K562 (cell line): ENCODE measurements at regions not wholly inside any gene's neighbourhood (a gene's known extent, or its start where the extent isn't known, plus 50 kb on each side); places are given as distances from the start of the nearest gene placed in this dataset.

Experiments
- ATAC-seq: fragments of 200-7000 bp; cut with Tn5 transposase; 3 replicates; pipeline ENCODE4 v1.9.1; 2020; ENCODE audit warnings: moderate library complexity
- BruUV-seq: library from RNA; stranded (reverse); fragments of 400-500 nt; replicated peaks from 2 replicates; lab custom pipeline; 2021; lab: Mats Ljungman, UMichigan
- CTCF ChIA-PET: fragments of 300-600 bp; formaldehyde crosslinking; extraction: SDS; loops from one replicate; lab custom pipeline; 2021; ENCODE audit warnings: low intra/inter-chr PET ratio; lab: Yijun Ruan, JAX
- POLR2A ChIA-PET: fragments of 300-600, 350-650 bp; sonication (Branson Sonifier 250); formaldehyde crosslinking; extraction: SDS; loops from one replicate; lab custom pipeline; 2021; ENCODE audit warnings: antibody characterized with exemption, inconsistent platforms; lab: Yijun Ruan, JAX
- DNase-seq, 4 experiments: peaks; one replicate each; pipeline versions ENCODE4 v3.0.0 to v3.0.0-alpha.2; 2011 to 2018; ENCODE audit warnings: low spot score in 3 of 4, mixed read lengths in 3 of 4; ENCODE audit errors: extremely low read depth in 1 of 4
- FAIRE-seq: peaks from 2 replicates; lab custom pipeline; 2011; peaks lifted over from hg19 to GRCh38; lab: Jason Lieb, UNC
- H2AFZ ChIP-seq: 2 replicates; pipeline ENCODE4 v1.6.0; 2011; ENCODE audit warnings: low read depth, low read length, control low read depth, inconsistent platforms
- H3K27ac ChIP-seq: fragments of 200-600 bp; 3 replicates; pipeline ENCODE4 v1.8.0; 2011; ENCODE audit warnings: low read depth, mild to moderate bottlenecking, control low read depth, inconsistent platforms, low read length, moderate library complexity, mixed read lengths; ENCODE audit errors: extremely low read depth
- H3K27me3 ChIP-seq, 2 experiments: fragments of 300-600 bp in 1 of 2; 2 replicates in 1 of 2; 3 replicates in 1 of 2; pipeline versions ENCODE4 v1.6.0 to v1.8.0; 2011; ENCODE audit warnings: inconsistent platforms in 2 of 2, low read length in 2 of 2, mild to moderate bottlenecking in 1 of 2, mixed read lengths in 1 of 2, moderate library complexity in 1 of 2; ENCODE audit not compliant: control insufficient read depth in 2 of 2, insufficient read depth in 2 of 2
- H3K36me3 ChIP-seq: fragments of 300-600 bp; 3 replicates; pipeline ENCODE4 v1.8.0; 2011; ENCODE audit warnings: mild to moderate bottlenecking, low read length, inconsistent platforms; ENCODE audit not compliant: control insufficient read depth, insufficient read depth
- H3K4me1 ChIP-seq, 2 experiments: fragments of 200-600 bp in 1 of 2; replicated peaks in 1 of 2; 2 replicates in 1 of 2; 3 replicates in 1 of 2; pipeline versions ENCODE4 v1.5.1 to v1.8.0; 2011; ENCODE audit warnings: inconsistent platforms in 2 of 2, low read length in 2 of 2, mild to moderate bottlenecking in 1 of 2, mixed read lengths in 1 of 2, moderate library complexity in 1 of 2; ENCODE audit not compliant: control insufficient read depth in 2 of 2, insufficient read depth in 2 of 2
- H3K4me2 ChIP-seq: 2 replicates; pipeline ENCODE4 v1.6.1; 2011; ENCODE audit warnings: low read length, control low read depth, inconsistent platforms, mixed read lengths; ENCODE audit not compliant: insufficient read depth
- H3K4me3 ChIP-seq: fragments of 200-600 bp; sonication (generic), shearing (Covaris generic); 2 replicates; pipeline ENCODE4 v1.5.1; 2016; ENCODE audit warnings: control low read depth, inconsistent platforms
- H3K79me2 ChIP-seq: fragments of 200-600 bp; 3 replicates; pipeline ENCODE4 v1.8.0; 2011; ENCODE audit warnings: low read length, inconsistent platforms; ENCODE audit not compliant: control insufficient read depth, insufficient read depth
- H3K9ac ChIP-seq, 2 experiments: 2 replicates each; pipeline versions ENCODE4 v1.6.0 to v1.6.1; 2011; ENCODE audit warnings: low read depth in 2 of 2, low read length in 2 of 2, control low read depth in 1 of 2, inconsistent platforms in 1 of 2, mild to moderate bottlenecking in 1 of 2, mixed read lengths in 1 of 2; ENCODE audit not compliant: insufficient read depth in 1 of 2
- H3K9me1 ChIP-seq: one replicate; pipeline ENCODE4 v1.6.0; 2011; ENCODE audit warnings: inconsistent platforms, mild to moderate bottlenecking, low read length, moderate library complexity; ENCODE audit not compliant: control insufficient read depth, insufficient read depth
- H3K9me3 ChIP-seq: replicated peaks from 2 replicates; pipeline ENCODE4 v1.5.1; 2011; ENCODE audit warnings: low read depth, low read length, inconsistent platforms; ENCODE audit not compliant: control insufficient read depth, insufficient read depth
- H4K20me1 ChIP-seq: replicated peaks from 2 replicates; pipeline ENCODE4 v1.6.1; 2011; ENCODE audit warnings: low read length, inconsistent platforms, mixed read lengths; ENCODE audit not compliant: control insufficient read depth, insufficient read depth
- SOX6 ChIP-seq: fragments of 450-650 bp; IDR thresholded peaks from 2 replicates; pipeline ENCODE4 v1.6.1; 2014; ENCODE audit warnings: mild to moderate bottlenecking
- WGBS: fragments of 100-300 bp; shearing (Covaris generic); methylation state at CpG from one replicate; pipeline ENCODE4 v1.1.6; 2016; ENCODE audit warnings: low coverage, mixed read lengths; ENCODE audit not compliant: insufficient coverage; ENCODE audit errors: missing lambda C conversion rate; 5-methylcytosine and 5-hydroxymethylcytosine counted together
- in situ Hi-C: fragments of 300-500 bp; cut with MboI; formaldehyde crosslinking; loops from 4 replicates; pipeline ENCODE4 v1.15.0; 2018; ENCODE audit warnings: inconsistent platforms, mixed read lengths
- intact Hi-C: fragments of 100-400 bp; cut with micrococcal nuclease; formaldehyde crosslinking; loops from 2 replicates; pipeline ENCODE4 v1.14.2; 2022
- TF ChIP-seq, protein P1 (sequence below): fragments of 200-800 bp; sonication (Bioruptor generic); IDR thresholded peaks from 2 replicates; pipeline ENCODE4 v1.6.1; 2017; ENCODE audit warnings: missing genetic modification characterization, missing compliant biosample characterization

DNA sequence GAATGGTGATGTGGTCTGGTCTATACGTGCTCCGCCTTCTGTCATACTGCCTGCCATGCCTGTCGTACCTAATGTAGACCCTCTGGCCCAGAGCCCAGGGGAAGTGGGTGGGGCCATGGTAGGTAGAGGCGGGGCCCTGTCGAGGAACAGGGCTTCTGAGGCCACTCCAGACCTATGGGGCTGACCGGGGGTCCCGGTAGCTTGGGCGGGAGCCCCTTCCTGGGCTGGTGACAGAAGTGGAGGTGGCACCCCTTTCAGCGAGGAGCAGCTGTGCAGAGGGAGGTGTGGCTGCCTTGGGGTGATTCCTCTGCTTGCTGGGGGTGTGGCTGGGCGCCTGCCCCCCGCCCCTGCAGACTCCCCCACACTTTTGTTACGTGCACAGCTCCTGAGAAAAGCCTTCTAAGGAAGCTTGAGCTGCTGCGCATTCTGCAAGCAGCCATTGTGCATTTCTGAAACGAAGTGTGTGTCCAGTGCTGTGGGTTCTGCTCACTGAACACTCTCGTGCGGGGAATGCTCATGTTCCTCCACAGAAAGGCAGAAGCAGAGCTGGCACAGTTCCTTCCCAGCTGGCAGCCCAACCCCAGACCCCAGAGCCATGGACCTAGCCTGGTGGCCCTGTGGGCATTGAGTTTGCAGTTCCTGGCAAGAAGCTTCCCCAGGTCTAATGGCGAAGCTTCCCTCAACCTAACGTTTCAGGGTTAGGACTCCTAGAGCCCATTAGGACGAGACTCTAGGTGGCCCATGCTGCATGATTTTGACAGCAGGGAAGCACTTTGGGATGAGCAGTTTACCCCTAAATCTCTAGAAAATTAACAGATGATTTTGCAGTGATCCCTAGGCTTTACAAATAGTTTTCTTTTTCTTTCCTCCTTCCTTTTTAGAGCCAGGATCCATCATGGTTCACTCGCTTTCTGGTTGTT, 72.7 kb upstream of the HGFAC start:
- WGBS: 12% methylated on average over 19 of the region's 20 CpGs
- CTCF ChIA-PET: no interaction called here
- peaks cover 0 to 52% of the 10 kb centered on the region in 2 experiments; a peak in 3 of 5 replicates for H3K4me1 ChIP-seq

More for the DNA sequence above, 72.7 kb upstream of the HGFAC start:
- FAIRE-seq: no peak
- ATAC-seq: peak; percentile 31; the same call in 1 of the 3 replicates
- Histone ChIP-seq H3K9ac (no peak overlapping the region), H3K4me2 (no peak overlapping the region), H3K27me3 (peaks cover 46 to 94% of the 10 kb centered on the region in 2 experiments; a peak in 4 of 5 replicates), H2AFZ (no peak overlapping the region)
- POLR2A ChIA-PET: interaction anchor here (0.7 to 1.1 kb wide), 3 partner anchors 18 to 900 kb away, joined by 3 to 4 read pairs (median 4); partner anchors contain the start of gene RNF4
- TF ChIP-seq, protein P1, sequence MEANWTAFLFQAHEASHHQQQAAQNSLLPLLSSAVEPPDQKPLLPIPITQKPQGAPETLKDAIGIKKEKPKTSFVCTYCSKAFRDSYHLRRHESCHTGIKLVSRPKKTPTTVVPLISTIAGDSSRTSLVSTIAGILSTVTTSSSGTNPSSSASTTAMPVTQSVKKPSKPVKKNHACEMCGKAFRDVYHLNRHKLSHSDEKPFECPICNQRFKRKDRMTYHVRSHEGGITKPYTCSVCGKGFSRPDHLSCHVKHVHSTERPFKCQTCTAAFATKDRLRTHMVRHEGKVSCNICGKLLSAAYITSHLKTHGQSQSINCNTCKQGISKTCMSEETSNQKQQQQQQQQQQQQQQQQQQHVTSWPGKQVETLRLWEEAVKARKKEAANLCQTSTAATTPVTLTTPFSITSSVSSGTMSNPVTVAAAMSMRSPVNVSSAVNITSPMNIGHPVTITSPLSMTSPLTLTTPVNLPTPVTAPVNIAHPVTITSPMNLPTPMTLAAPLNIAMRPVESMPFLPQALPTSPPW (CRISPR knock-in tag): peak; percentile 55
- no peak for TF ChIP-seq SOX6
- TF ChIP-seq, all 486 proteins: peak for 1
- peak in 1 of 4 experiments; percentile 37 for DNase-seq
- Histone ChIP-seq H3K79me2 (no peaks in the 10 kb centered on the region), H4K20me1 (peaks cover 48% of the 10 kb centered on the region), H3K36me3 (no peaks in the 10 kb centered on the region), H3K9me1 (no peaks in the 10 kb centered on the region), H3K27ac (no peak overlapping the region), H3K9me3 (no peaks in the 10 kb centered on the region), H3K4me3 (no peak overlapping the region)
- intact Hi-C loops (no loop called here), in situ Hi-C loops (no loop called here)
- BruUV-seq: no TSS peak
